Thyroid gland (tissue), 4 donors: ENCODE measurements at regions not wholly inside any gene's neighbourhood (a gene's known extent, or its start where the extent isn't known, plus 50 kb on each side); places are given as distances from the start of the nearest gene placed in this dataset.

Source experiments
- DNase-seq, 2 donors: peaks; one replicate each; pipeline ENCODE4 v3.0.0-alpha.2; 2019
- H3K27ac ChIP-seq, 3 donors: fragments of 200-600 bp; sonication (generic); 1 replicate in 2 of 3; 2 replicates in 1 of 3; pipeline ENCODE4 v1.5.1; 2016 to 2019; ENCODE audit warnings: mild to moderate bottlenecking in 1 of 3, moderate library complexity in 1 of 3
- H3K27me3 ChIP-seq: fragments of 200-600 bp; sonication (generic); one replicate; pipeline ENCODE4 v1.5.1; 2019
- H3K36me3 ChIP-seq, 2 donors: fragments of 200-600 bp; sonication (generic); one replicate each; pipeline ENCODE4 v1.5.1; 2016 to 2019
- H3K4me1 ChIP-seq, 2 donors: fragments of 200-600 bp; sonication (generic); one replicate each; pipeline ENCODE4 v1.5.1; 2017 to 2019
- H3K4me3 ChIP-seq, 3 donors: fragments of 200-600 bp; sonication (generic); replicated peaks in 1 of 3; 1 replicate in 2 of 3; 2 replicates in 1 of 3; pipeline ENCODE4 v1.5.1; 2016; ENCODE audit warnings: mild to moderate bottlenecking in 1 of 3
- H3K9me3 ChIP-seq: fragments of 200-600 bp; sonication (generic); one replicate; pipeline ENCODE4 v1.5.1; 2017
- CTCF ChIP-seq, 6 experiments: fragments of 200-600 bp in 3 of 6; fragments of 450-650 bp in 3 of 6; sonication (generic) in 3 of 6; IDR thresholded peaks; one replicate each; pipeline ENCODE4 v1.5.1; 2016 to 2019; ENCODE audit warnings: antibody characterized with exemption in 6 of 6, mild to moderate bottlenecking in 2 of 6, inconsistent platforms in 1 of 6, moderate library complexity in 1 of 6
- POLR2A ChIP-seq, 2 donors: fragments of 450-650 bp; IDR thresholded peaks; one replicate each; pipeline ENCODE4 v1.6.1; 2017; ENCODE audit warnings: antibody characterized with exemption in 2 of 2, mild to moderate bottlenecking in 2 of 2, moderate library complexity in 1 of 2
- WGBS, 2 donors: methylation state at CpG; one replicate each; pipeline ENCODE4 v1.1.5; 2017; 5-methylcytosine and 5-hydroxymethylcytosine counted together
- intact Hi-C: fragments of 100-400 bp; cut with DNase I; formaldehyde crosslinking; loops from one replicate; pipeline ENCODE4 v1.15.1; 2023

DNA sequence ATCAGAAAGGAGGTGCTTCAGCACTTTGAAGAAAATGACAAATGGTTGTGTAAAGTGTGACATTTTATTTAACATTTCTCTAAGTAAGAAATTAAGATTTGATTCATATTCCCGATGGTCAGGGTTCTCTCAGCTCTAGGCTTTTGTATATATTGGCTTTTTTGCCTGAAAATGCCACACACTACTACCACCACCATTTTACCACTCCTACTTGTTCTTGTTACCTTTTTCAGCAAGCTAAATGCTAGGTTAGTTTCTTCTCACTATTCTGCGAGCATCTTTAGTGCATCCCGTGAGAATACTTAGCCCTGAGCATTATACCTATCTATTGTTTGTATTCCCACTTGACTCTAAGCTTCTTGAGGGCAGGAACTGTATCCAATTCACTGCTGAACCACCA is 177.6 kb upstream of the MTNR1B start:
- Histone ChIP-seq H3K36me3 (no peaks in the 10 kb centered on the region), H3K27ac (no peak overlapping the region), H3K27me3 (no peaks in the 10 kb centered on the region), H3K4me1 (no peaks in the 10 kb centered on the region), H3K4me3 (no peak overlapping the region), H3K9me3 (no peaks in the 10 kb centered on the region)
- intact Hi-C loops = no loop called here
- 93 to 94% methylated on average over 3 of the region's 3 CpGs for WGBS, 2 donors
- DNase-seq = no peak
- TF ChIP-seq POLR2A (IDR thresholded peaks at IDR 0.05) = no peak
- no peak for TF ChIP-seq CTCF (IDR thresholded peaks at IDR 0.05)

- no peaks in the 10 kb centered on the region for H3K9me3 ChIP-seq
- no peak overlapping the region for H3K4me3 ChIP-seq
- 68 to 69% methylated on average over 4 of the region's 4 CpGs for WGBS, 2 donors
- intact Hi-C loops = no loop called here
- H3K36me3 ChIP-seq = no peaks in the 10 kb centered on the region
- TF ChIP-seq CTCF (IDR thresholded peaks at IDR 0.05) = no peak
- no peak for TF ChIP-seq POLR2A (IDR thresholded peaks at IDR 0.05)
- no peaks in the 10 kb centered on the region for H3K4me1 ChIP-seq
- no peak overlapping the region for H3K27ac ChIP-seq
- DNase-seq = no peak
- H3K27me3 ChIP-seq = no peaks in the 10 kb centered on the region
Measured at GRCh38 chr11:92793189-92793588, 176.3 kb upstream of the MTNR1B start.

- H3K27me3 ChIP-seq = no peaks in the 10 kb centered on the region
- H3K4me3 ChIP-seq = no peak overlapping the region
- DNase-seq = no peak
- H3K9me3 ChIP-seq = no peaks in the 10 kb centered on the region
- WGBS, 2 donors = 88 to 90% methylated on average over 2 of the region's 2 CpGs
- H3K4me1 ChIP-seq = no peaks in the 10 kb centered on the region
- TF ChIP-seq POLR2A (IDR thresholded peaks at IDR 0.05) (no peak), CTCF (IDR thresholded peaks at IDR 0.05) (no peak)
- no peaks in the 10 kb centered on the region for H3K36me3 ChIP-seq
- intact Hi-C loops = no loop called here
- H3K27ac ChIP-seq = no peak overlapping the region
Measured at GRCh38 chr11:92794783-92795182, 174.7 kb upstream of the MTNR1B start.

DNA sequence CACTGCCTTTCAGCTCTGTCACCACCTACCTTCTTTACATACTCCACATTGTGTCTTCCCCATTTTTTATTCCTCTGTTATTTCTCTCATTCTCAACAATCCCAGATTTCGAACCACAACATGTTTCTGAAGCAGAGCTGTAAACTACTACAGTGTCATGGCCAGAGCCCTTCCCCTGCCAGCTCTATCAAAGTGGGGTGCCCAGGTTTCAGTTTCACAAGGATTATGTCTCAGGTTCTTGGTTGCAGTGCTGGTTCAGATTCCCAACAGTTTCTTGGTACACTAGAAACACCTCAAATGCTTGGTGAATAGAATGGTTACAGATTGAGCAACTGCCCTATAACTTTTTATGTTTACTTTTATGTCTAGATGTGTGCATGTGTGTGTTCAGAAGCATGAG is 172.7 kb upstream of the MTNR1B start:
- WGBS, 2 donors = 85 to 93% methylated on average over 1 of the region's 1 CpG
- TF ChIP-seq CTCF (IDR thresholded peaks at IDR 0.05) (no peak), POLR2A (IDR thresholded peaks at IDR 0.05) (no peak)

GRCh38 chr11:92797874-92798273 is 171.6 kb upstream of the MTNR1B start:
- H3K9me3 ChIP-seq = no peaks in the 10 kb centered on the region
- no peak for TF ChIP-seq CTCF (IDR thresholded peaks at IDR 0.05)
- no peak for TF ChIP-seq POLR2A (IDR thresholded peaks at IDR 0.05)
- H3K4me3 ChIP-seq = no peak overlapping the region
- no peak for DNase-seq
- H3K27me3 ChIP-seq = no peaks in the 10 kb centered on the region
- H3K27ac ChIP-seq = no peak overlapping the region
- 96% methylated on average over 6 of the region's 6 CpGs for WGBS, 2 donors
- no peaks in the 10 kb centered on the region for H3K36me3 ChIP-seq
- intact Hi-C loops = no loop called here
- no peaks in the 10 kb centered on the region for H3K4me1 ChIP-seq

More for the DNA sequence above, 172.7 kb upstream of the MTNR1B start:
- no peak overlapping the region for H3K27ac ChIP-seq
- DNase-seq = no peak
- H3K9me3 ChIP-seq = no peaks in the 10 kb centered on the region
- H3K36me3 ChIP-seq = no peaks in the 10 kb centered on the region
- no peak overlapping the region for H3K4me3 ChIP-seq
- no peaks in the 10 kb centered on the region for H3K27me3 ChIP-seq
- H3K4me1 ChIP-seq = no peaks in the 10 kb centered on the region
- intact Hi-C loops = no loop called here
